ENCODE measurements at regions not wholly inside any gene's neighbourhood (a gene's known extent, or its start where the extent isn't known, plus 50 kb on each side); places are given as distances from the start of the nearest gene placed in this dataset.
"Not testable (repeated sequence)": the region's sequence is repeated elsewhere in the genome, so short reads cannot be mapped to it uniquely, and the experiment has no call there.

DNA sequence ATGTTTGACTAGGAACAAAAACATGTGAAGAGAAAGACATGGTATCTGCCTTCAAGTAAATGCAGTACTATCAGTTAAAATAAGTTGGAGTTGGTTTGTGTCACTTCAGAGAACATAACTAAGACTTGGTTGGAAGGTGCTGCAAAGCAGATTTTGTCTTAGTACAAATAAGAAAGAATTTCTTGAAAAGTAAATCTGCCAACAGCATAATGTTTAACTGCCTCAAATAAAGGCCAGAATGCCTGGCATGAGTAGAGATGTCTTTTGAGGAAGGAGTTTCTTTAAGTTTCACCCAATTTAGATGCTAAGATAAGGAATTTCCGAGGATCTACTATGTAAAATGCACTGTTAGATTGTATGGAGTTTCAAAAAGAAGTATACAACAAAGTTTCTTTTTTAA lies 409.7 kb downstream of the PIK3C3 start:
- Histone ChIP-seq H3K27ac (no peak overlapping the region), H3K36me3 (no peaks in the 10 kb centered on the region)
- intact Hi-C loops (cut with DNase I), result no loop called here

DNA sequence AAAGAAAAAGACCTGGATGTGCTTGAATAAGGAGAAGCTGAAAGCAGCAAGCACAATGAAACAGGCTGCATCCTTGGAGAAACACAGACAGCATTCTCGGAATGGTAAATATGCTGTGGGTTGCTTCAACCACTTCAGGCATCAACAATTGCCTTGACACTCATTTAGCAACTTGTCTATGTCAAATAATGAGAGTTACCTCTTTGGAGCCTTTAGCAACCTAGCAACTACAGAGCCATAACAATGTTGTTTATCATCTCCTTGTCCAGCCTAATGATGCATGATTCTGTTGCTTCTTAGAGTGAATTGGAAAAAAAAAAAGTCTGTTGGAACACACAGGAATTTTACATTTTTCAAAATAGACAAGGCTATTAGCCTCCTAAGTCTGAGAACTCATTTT lies 410.6 kb downstream of the PIK3C3 start:
- H3K27me3 ChIP-seq (replicated peaks; ENCODE audit: insufficient read depth), result no peaks in the 10 kb centered on the region
- intact Hi-C loops (cut with DNase I), result no loop called here

More for the DNA sequence above, 409.7 kb downstream of the PIK3C3 start:
- 14% methylated on average over 1 of the region's 1 CpG for WGBS
- Histone ChIP-seq H3K27me3 (replicated peaks; ENCODE audit: insufficient read depth) (no peaks in the 10 kb centered on the region), H3K9me3 (no peaks in the 10 kb centered on the region), H3K4me3 (no peak overlapping the region), H3K4me1 (replicated peaks) (no peaks in the 10 kb centered on the region)
- DNase-seq (ENCODE audit: low spot score), result no peak
- no peak for TF ChIP-seq POLR2A (IDR thresholded peaks at IDR 0.05)

DNA sequence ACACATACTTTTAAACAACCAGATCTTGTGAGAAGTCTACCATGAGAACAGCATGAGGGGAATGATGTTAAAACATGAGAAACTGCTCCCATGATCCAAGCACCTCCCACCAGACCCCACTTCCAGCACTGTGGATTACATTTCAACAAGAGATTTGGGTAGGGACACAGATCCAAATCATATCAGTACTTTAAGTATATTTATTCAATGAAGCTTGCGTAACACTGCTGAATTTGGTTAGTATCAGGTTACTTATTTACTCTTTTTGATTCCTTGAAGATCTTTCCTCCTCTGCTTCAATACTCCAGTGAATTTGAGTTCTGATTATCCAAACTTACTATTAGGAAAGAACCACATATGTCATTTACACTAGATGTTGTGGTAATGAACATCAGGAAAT lies 418.6 kb downstream of the PIK3C3 start:
- H3K4me1 ChIP-seq (replicated peaks), result no peaks in the 10 kb centered on the region
- TF ChIP-seq POLR2AphosphoS5 (IDR thresholded peaks at IDR 0.05), result peak; percentile 55
- TF ChIP-seq, protein P1, sequence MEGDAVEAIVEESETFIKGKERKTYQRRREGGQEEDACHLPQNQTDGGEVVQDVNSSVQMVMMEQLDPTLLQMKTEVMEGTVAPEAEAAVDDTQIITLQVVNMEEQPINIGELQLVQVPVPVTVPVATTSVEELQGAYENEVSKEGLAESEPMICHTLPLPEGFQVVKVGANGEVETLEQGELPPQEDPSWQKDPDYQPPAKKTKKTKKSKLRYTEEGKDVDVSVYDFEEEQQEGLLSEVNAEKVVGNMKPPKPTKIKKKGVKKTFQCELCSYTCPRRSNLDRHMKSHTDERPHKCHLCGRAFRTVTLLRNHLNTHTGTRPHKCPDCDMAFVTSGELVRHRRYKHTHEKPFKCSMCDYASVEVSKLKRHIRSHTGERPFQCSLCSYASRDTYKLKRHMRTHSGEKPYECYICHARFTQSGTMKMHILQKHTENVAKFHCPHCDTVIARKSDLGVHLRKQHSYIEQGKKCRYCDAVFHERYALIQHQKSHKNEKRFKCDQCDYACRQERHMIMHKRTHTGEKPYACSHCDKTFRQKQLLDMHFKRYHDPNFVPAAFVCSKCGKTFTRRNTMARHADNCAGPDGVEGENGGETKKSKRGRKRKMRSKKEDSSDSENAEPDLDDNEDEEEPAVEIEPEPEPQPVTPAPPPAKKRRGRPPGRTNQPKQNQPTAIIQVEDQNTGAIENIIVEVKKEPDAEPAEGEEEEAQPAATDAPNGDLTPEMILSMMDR (IDR thresholded peaks at IDR 0.05), result no peak
- DNase-seq (ENCODE audit: low spot score), result no peak
- no peak overlapping the region for H3K4me3 ChIP-seq
- H3K9me3 ChIP-seq, result no peaks in the 10 kb centered on the region
- WGBS, result 61% methylated on average over 1 of the region's 1 CpG
- intact Hi-C loops (cut with DNase I), result no loop called here
- H3K36me3 ChIP-seq, result no peaks in the 10 kb centered on the region
- peak overlapping the region in 1 of 2 donors; percentile 43 for H3K27ac ChIP-seq
- no peaks in the 10 kb centered on the region for H3K27me3 ChIP-seq (replicated peaks; ENCODE audit: insufficient read depth)

More for the DNA sequence above, 410.6 kb downstream of the PIK3C3 start:
- DNase-seq (ENCODE audit: low spot score), result no peak
- no peak overlapping the region for H3K4me3 ChIP-seq
- H3K9me3 ChIP-seq, result no peaks in the 10 kb centered on the region
- no peak overlapping the region for H3K27ac ChIP-seq
- 83% methylated on average over 1 of the region's 1 CpG for WGBS
- no peak for TF ChIP-seq POLR2AphosphoS5 (IDR thresholded peaks at IDR 0.05)
- TF ChIP-seq, protein P1 (IDR thresholded peaks at IDR 0.05), result no peak
- TF ChIP-seq POLR2A (IDR thresholded peaks at IDR 0.05), result no peak
- H3K4me1 ChIP-seq (replicated peaks), result no peaks in the 10 kb centered on the region
- H3K36me3 ChIP-seq, result no peaks in the 10 kb centered on the region

DNA sequence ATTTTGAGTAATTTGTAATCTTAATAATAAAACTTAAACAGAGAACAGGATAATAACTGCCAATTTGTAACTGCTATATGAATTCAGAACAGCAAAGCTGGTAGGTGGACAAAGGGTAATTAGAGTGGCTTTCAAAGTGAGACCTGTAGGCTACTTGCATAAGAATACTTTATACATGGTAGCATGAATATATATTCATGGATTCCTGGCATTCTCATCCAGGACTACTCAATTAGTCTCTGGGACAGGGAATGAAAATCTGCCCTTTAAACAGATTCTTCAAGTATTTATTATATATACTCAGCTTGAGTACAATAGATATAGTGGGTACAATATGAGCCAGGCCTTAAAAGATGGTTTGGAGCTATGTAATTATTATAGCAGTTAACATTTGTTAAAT lies 419.9 kb downstream of the PIK3C3 start:
- Histone ChIP-seq H3K9me3 (no peaks in the 10 kb centered on the region), H3K4me1 (replicated peaks) (no peaks in the 10 kb centered on the region), H3K27ac (no peak overlapping the region), H3K27me3 (replicated peaks; ENCODE audit: insufficient read depth) (no peaks in the 10 kb centered on the region), H3K36me3 (no peaks in the 10 kb centered on the region), H3K4me3 (no peak overlapping the region)
- intact Hi-C loops (cut with DNase I), result no loop called here
- TF ChIP-seq, protein P1 (IDR thresholded peaks at IDR 0.05), result no peak
- no peak for TF ChIP-seq POLR2AphosphoS5 (IDR thresholded peaks at IDR 0.05)
- TF ChIP-seq POLR2A (IDR thresholded peaks at IDR 0.05), result no peak
- no peak for DNase-seq (ENCODE audit: low spot score)

DNA sequence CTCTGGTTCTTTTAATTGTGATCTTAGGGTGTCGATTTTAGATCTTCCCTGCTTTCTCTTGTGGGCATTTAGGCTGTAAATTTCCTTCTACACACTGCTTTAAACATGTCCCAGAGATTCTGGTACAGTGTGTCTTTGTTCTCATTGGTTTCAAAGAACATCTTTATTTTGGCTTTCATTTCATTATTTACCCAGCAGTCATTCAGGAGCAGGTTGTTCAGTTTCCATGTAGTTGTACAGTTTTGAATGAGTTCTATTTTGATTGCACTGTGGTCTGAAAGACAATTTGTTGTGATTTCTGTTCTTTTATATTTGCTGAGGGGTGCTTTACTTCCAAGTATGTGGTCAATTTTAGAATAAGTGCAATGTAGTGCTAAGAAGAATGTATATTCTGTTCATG lies 423.8 kb downstream of the PIK3C3 start:
- 22% methylated on average over 1 of the region's 1 CpG for WGBS
- H3K4me3 ChIP-seq; H3K36me3 ChIP-seq; H3K4me1 ChIP-seq (replicated peaks); H3K27me3 ChIP-seq (replicated peaks; ENCODE audit: insufficient read depth); H3K9me3 ChIP-seq; intact Hi-C loops (cut with DNase I): not testable (repeated sequence)
- DNase-seq (ENCODE audit: low spot score), result peak; percentile 22
- peak overlapping the region; percentile 47 to 73 for H3K27ac ChIP-seq
- TF ChIP-seq POLR2AphosphoS5 (IDR thresholded peaks at IDR 0.05), result peak; percentile 83

DNA sequence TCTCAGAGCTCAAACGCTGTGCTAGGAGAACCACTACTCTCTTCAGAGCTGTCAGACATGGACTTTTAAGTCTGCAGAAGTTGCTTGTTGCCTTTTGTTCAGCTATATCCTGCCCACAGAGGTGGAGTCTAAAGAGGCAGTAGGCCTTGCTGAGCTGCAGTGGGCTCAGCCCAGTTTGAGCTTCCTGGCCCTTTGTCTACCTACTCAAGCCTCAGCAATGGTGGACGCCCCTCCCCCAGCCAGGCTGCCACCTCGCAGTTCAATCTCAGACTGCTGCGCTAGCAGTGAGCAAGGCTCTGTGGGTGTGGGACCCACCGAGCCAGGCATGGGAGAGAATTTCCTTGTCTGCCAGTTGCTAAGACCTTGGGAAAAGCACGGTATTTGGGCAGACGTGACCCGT lies 426.2 kb downstream of the PIK3C3 start:
- H3K4me1 ChIP-seq (replicated peaks); H3K9me3 ChIP-seq; DNase-seq (ENCODE audit: low spot score); H3K4me3 ChIP-seq; H3K36me3 ChIP-seq; H3K27me3 ChIP-seq (replicated peaks; ENCODE audit: insufficient read depth); H3K27ac ChIP-seq; intact Hi-C loops (cut with DNase I): not testable (repeated sequence)
- 92% methylated on average over 8 of the region's 8 CpGs for WGBS
